Activated CD4-positive, alpha-beta T cell treated with anti-CD3 and anti-CD28 coated beads, Interleukin-2, amount 50 U/mL, for 48 hours (primary cell): ENCODE measurements at regions not wholly inside any gene's neighbourhood (a gene's known extent, or its start where the extent isn't known, plus 50 kb on each side); places are given as distances from the start of the nearest gene placed in this dataset.
"Not testable (repeated sequence)": the region's sequence is repeated elsewhere in the genome, so short reads cannot be mapped to it uniquely, and the experiment has no call there.

ENCODE experiments used
- DNase-seq, 2 experiments: peaks; one replicate each; pipeline ENCODE4 v3.0.0-alpha.2; 2020

DNA sequence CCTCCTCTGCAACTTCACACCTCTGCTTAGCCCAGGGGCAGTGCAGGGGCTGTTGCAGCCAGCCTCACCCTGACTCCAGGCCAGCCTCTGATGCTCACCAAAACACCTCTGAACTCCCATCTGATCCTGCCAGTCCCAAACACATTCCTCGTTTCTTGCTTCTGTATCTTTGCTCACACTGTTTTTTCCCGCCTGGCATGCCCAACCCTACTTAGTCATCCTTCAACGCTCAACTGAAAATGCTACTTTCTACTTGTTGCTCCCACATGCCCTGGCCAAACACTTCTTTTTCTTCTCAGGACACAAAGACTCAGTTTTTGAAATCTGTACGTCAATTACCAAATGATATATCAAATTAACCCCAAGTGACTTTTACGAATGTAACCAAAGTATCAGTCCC is 140.8 kb upstream of the ZBED5 start:
- DNase-seq, result no peak

DNA sequence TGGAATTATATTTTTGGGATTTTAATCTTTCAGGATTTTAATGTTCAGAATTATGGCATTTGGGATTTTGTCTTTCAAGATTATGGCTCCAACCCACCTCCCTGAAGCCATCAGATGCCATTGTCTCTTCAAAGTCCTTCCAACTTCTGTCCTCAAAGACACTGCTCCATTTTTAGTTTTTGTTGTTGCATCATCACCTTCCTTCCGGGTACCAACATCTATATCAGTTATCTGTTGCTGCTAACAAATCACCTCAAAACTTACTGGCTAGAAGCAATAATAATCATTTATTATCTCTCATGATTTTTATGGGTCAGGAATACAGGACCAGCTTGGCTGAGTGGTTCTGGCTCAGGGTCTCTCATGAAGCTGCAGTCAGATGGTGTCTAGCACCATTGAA is 138.8 kb upstream of the ZBED5 start:
- DNase-seq, result no peak

DNA sequence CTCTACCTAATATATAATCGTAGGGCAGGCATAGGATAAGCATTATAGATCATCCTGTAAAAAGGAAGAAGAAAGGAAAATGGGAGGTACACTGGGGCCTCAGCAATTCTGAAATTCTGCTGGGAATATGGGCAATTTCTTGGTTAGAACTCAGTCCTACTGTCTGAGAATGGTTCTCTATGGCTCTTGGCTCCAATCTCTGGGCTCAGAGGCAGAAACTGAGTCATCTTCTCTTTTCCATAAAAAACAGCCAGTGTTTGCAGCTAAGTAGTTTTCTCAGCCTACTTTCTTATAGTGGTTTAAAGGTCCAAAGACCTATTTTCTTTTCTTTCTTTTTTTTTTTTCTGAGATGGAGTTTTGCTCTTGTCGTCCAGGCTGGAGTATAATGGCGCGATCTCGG is 135.8 kb upstream of the ZBED5 start:
- DNase-seq, result no peak

DNA sequence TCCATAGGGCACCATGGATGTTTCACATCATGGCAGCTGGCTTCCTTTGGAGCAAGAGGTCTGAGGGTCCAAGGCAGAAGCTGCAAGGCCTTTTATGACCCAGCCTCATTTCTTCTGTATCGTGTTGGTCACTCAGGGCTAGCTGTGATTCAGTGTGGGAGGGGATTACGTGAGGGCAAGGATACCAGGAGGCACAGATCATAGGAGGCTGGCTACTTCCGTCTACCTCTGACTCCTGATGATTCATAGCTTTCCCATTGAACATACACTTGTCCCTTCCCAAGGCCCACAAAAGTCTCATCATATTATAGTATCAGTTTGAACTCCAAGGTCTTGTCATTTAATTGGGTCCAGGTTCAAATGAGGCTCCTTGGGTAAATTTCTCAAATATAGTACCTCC is 135.3 kb upstream of the ZBED5 start:
- no peak for DNase-seq

DNA sequence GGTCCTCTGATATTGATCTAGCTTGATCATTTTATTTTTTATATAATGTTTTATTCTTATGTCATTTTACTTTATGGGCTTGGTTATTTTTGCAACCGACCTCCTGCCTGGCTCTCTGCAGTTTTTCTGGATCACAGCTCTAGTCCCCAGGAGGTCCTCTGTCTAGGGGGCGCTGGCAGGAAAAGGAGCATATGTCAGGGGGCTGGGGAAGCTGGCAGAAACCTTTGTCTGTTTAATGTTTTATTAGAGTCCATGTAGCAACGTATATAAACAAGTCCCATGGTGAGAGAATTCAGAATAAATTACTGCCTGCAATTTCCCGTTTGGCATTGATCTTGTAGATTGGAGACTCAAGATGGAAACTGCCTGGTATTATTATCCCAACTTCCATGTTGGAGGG is 133.5 kb upstream of the ZBED5 start:
- DNase-seq, result no peak

DNA sequence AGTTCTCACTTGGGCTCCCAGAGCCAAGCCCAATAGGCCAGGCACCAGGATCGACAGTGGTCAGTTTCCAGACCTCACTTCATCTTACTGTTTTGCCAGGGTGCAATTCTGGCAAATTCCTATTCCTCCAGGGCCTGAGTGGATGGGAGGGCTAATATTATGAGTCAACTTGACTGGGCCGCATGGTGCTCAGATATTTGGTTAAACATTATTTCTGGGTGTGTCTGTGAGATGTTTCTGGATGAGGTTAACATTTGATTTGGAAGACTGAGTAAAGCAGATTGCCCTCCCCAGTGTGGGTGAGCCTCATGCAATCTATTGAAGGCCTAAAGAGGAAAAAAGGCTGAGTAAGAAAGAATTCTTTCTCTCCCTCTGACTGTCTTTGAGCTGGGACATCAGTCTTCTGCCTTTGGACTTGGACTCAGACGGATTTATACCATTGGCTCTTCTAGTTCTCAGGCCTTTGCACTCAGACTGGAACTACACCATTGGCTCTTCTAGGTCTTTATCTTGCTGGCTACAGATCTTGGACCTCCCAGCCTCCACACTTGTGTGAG is 132.9 kb upstream of the ZBED5 start:
- DNase-seq, result no peak

DNA sequence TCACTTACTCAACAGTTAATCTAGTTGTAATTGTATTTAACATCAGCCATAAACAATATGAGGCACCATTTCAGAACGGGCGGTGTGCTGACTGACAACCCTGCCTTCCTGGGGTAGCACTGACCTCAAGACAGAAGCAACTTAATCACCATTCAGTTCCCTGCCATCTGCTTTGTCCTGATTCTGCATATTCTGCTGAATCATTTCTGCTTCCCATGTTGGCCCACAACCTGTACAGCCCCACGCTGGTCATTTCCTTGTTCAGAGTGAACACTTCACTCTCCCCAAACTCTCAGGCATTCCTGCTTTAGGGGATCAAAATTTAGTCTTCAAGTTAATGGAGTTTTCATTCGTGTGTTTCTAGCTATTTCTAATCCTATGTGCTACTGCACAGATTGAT is 132.3 kb upstream of the ZBED5 start:
- no peak for DNase-seq

DNA sequence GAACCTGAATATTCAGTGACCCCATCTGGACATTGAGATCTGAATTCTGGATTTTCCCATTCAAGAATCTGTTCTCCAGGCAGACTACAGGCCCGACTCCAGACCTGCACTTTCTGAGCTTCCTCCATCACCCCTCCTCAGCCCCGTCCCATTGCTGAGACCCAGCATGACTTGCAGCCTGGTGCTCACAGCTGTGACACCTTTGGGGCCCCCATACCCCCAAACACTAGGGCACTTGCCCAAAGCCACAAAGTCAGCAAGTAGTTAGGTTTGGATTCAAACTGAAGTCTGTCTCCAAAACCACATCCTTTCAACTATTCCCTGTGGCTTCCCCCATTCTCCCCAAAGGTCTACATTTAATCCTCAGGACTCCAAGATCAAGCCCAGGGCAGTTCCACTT is 128.2 kb upstream of the ZBED5 start:
- no peak for DNase-seq

DNA sequence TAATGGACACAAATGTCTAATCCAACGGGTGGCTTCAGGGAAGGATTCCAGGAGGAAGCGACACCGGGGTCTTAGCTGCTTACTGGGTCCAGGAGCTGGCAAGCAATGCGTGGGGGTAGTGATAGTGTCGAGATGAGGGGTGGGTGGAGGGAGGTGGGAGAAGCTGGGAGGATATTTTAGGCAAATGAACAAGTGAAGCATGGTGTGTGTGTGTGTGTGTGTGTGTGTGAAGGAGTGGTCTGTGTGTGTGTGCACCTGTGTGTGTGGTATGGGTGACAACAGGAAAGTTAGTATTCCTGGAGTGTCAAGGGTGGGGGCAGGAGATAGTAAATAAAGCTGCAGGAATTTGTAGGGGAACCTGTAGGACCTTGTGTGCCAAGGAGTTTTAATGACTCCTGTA is 126.9 kb upstream of the ZBED5 start:
- DNase-seq, result no peak

DNA sequence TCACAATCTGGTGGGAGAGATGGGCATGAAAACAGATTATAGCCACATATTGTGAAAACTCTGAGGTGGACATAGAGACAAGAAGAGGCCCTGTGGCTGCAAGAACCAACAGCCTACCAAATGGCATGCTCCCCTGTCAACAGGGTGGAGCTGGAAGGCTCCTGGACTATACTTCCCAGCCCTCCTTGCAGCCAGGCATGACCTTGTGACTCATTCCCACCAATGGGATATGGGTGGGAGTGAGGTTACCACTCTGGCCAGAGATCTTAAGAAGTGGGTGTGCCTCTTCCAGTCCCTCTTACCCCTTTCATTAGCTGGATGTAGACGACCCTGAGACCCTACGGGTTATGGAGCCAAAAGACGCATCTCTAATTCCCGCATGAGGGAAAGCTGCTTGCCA is 126.4 kb upstream of the ZBED5 start:
- no peak for DNase-seq

DNA sequence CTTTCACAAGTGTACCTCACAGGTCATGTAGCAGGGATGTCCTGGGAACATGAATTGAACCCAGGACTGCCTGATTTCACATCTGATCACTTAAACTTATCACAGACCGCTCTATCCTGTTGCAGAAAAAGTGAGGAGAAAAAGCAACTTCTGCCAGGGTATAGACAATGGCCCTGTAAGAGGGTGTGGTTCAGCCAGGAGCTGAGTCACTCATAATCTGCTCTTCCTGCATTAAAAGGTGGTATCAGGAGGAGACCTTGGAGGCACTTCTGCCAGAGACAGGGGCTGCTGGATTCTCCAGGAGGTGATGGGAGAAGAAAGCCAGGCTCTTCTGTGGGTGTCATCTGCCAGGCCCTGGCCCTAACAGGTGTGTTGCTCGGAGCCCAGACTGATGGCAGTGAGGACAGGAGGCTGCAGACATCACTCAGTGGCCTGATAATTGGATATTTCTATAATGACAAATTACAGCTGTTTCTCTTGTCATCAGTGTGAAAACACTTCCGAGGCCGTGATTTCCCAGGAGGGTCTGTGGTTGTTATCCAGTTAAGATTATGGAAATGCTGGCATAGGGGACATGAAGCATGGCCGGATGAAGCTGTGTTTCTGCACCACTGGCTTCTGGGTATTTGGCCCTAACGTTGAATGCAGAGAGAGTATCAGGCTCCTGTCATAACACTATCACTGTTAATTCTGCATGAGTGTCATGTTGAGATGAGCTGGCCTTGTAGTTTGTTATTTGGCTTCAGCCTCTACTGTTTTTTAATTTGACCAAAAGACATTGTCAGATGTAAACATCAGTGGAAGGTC is 125.1 kb upstream of the ZBED5 start:
- no peak for DNase-seq

DNA sequence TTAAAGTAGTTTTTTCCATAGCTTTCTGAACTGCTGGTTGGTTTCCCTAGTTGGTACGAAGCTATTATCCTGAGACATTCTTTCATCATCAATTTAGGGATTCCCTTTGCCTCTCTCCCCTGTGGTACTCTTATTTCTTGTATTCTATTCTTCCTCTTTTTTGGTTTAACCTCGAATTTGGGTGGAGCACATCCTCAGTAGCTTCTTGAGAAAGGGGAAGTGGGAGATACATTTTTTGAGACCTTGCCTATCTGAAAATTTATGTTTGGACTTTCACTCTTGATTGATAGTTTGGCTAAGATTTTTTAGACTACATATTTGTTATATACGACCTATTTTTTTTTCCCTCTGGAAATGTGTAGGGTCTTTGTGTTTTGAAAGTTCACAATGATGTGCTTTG is 121.7 kb upstream of the ZBED5 start:
- no peak for DNase-seq

DNA sequence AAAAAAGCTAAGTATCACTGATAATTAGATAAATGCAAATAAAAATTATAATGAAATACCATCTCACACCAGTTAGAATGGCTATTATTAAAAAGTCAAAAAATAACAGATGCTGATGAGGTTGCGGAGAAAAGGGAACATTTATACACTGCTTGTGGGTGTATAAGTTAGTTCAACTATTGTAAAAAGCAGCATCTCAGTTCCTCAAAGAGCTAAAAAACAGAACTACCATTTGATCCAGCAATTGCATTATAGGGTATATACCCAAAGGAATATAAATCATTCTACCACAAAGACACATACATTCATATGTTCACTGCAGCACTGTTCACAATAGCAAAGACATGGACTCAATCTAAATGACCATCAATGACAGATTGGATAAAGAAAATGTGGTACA is 120.3 kb upstream of the ZBED5 start:
- no peak for DNase-seq

DNA sequence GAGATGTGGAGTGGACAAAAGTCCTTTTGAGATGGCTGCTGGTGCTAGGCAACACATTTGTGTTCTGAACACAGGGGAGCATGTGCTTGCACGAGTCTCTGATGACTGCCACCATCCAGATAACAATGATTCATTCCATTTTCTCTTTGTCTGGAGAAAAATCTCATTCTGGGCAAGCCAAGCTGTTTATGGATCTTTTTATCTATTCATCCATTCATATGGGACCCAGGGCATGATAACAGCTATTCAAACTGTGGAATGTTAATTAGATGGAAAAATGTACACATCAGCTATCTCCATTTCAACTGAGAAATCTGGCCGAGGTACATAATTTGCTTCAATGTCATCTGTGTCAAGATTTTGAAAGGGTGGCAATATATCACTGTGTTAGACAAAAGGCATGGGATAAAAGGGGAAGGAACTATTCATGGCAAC is 117.5 kb upstream of the ZBED5 start:
- DNase-seq, result no peak

DNA sequence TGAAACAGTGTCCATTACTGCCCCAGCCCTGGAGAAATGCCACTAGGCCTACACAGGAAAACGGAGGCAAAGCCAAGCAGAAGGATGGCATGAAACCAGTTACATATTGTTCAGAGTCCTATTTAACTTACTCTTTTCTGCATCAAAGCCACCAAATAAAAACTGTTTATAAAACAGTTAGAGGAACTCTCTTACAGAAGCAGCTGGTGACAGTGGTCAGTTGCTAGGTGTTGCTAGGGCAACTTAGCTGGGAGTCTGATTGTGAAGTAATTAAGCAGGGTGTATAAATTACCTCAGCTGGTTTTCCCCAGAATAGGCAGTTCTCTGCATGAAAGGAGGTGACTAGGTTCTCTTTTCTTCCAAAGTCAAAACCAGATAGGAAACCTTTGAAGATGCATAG is 115.6 kb upstream of the ZBED5 start:
- DNase-seq, result no peak

DNA sequence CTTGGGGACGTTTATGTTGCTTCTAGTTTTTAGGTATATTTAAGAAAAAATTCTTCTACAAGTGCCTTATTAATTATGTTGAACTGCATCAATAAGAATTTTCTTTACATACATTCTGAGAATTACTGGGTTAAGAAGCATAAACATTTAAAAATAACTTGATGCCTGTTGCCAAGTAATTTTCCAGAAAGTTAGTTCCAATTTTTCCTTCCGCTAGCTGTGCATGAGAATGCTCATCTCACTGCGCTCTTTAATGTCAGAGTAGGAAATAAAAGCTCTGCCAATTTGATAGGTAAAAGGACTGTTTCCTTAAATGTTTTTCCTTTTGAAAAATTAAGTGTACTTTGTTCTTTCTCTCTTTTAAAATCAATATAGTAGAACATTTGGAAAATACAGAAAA is 113.1 kb upstream of the ZBED5 start:
- no peak for DNase-seq

DNA sequence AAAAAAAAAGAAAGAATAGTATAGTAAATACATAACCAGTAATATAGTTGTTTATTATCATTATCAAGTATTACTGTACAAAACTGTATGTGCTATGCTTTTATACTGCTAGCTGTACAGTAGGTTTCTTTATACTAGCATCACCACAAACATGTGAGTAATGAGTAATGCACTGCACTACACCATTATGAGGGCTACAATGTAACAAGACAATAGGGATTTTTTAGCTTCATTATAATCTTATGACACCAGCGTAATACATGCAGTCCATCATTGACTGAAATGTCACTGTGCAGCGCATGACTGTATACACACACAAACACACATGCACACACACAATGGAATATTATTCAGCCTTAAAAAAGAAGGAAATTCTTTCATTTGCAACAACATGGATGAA is 111.5 kb upstream of the ZBED5 start:
- no peak for DNase-seq

DNA sequence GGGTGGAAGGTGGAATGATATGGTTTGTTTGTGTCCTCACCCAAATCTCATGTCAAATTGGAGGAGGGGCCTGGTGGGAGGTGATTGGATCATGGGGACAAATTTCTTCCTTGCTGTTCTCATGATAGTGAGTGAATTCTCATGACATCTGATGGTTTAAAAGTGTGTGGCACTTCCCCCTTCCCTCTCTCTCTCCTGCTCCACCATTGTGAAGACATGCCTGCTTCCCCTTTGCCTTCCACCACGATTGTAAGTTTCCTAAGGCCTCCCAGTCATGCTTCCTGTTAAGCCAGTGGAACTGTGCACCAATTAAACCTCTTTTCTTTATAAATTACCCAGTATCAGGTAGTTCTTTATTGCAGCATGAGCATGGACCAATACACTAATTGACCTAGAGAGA is 99.0 kb upstream of the ZBED5 start:
- not testable (repeated sequence) for DNase-seq

DNA sequence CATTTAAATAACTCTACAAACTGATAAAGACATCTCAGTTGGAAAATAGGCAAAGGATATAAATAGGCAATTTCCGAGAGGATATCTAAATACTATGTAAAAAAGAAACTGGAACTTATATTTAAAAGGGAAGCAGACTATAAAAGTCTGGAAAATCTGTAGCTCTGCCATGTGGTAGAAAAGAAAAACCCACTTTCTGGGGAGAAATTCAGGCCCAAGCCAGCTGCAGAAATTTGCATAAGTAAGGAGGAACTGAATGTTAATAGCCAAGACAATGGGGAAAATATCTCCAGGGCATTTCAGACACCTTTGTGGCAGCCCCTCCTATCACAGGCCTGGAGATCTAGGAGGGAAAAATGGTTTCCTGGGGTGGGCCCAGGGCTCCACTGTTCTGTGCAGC is 97.8 kb upstream of the ZBED5 start:
- DNase-seq, result no peak

DNA sequence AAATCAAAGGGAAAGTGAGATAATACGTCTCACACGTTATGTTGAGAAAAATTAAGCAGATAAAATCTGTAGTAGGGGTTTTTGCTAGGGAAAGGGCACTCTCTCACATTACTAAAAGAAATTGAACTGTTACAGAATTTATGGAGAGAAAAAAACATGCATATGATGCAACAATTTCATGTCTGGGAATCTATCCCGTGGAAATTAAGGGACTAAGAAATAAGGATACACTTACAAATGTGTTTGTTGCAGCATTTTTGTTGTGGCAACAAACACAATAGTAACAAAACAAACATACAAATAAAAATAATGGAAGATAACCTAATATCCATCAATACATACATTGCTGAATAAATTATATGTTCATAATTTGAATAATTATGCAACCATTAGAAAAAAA is 96.3 kb upstream of the ZBED5 start:
- DNase-seq, result no peak

DNA sequence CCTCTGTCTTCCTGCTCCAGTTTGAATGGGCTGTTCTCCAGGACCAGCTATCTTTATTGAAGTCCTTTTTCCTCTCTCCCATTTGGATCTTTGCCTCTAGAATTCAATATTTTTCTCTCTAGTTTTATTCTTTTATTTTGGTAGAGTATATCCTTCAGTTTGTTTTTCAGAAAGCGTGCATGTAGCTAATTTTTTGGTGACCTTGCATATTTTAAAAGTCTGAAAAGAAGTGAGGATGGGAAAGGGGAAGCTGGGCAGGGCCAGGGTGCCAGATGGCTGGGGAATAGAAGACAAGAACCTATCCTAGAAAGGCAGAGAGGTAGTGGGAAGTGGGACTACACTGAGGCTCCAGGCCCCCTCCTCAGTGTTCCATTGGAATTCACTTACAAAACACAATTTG is 95.0 kb upstream of the ZBED5 start:
- no peak for DNase-seq

DNA sequence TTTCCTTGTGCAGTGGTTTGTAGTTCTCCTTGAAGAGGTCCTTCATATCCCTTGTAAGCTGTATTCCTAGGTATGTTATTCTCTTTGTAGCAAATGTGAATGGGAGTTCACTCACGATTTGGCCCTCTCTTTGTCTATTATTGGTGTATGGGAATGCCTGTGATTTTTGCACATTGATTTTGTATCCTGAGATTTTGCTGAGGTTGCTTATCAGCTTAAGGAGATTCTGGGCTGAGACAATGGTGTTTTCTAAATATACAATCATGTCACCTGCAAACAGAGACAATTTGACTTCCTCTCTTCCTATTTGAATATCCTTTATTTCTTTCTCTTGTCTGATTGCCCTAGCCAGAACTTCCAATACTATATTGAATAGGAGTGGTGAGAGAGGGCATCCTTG is 90.1 kb upstream of the ZBED5 start:
- not testable (repeated sequence) for DNase-seq

DNA sequence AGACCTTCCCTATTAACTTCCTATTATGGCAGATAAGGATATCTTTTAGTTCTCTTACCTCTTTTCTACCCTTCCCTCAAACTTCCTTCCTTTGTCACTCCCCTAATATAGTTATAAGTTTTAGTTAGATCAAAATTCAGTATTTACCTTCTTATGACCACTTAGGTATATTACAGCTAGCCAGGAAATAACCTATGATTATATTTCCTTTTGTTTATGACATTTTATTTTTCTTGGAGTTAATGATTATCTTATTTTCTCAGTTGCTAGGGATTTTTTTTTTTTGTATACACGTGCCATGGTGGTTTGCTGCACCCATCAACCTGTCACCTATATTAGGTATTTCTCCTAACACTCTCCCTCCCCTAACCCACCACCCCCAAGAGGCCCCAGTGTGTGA is 88.2 kb upstream of the ZBED5 start:
- no peak for DNase-seq

DNA sequence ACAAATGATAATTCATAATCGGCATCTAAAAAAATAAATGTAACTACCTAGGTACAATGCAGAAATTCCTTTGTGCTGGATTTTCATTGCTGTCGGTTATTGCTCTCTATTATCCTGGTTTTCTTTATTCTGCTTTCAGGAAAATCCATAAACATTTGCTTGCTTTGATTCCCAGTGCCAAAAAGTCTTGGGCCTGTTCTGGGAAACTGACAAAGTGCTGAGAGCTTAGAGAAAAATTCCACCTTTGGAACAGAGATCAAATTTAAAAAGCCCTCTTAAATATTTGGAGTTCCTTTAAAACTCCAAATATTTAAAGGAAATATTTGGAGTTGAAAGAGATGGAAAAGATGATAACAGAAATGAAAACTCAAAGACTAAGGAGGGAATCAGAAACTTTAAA is 87.3 kb upstream of the ZBED5 start:
- DNase-seq, result no peak

DNA sequence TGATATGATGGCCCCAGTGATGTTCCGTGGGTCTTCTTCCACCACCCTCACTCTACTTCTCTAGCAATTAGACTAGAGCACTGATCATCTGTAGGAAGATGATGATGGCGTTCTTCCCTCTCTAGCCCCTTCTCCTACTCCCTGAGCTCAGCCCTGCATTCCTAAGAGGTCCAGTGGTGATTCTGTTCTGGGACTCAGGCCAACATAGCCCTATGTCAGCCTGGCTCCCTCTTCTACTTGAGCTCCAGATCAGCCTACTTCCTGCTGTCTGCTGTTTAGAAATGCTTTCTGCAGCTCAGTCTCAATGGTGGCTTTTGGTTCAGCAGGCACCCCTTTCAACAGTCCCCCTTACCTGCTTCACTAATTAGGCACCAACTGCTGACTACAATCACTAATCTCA is 86.1 kb upstream of the ZBED5 start:
- no peak for DNase-seq
